HEK293 (cell line): ENCODE measurements at regions not wholly inside any gene's neighbourhood (a gene's known extent, or its start where the extent isn't known, plus 50 kb on each side); places are given as distances from the start of the nearest gene placed in this dataset.

Experiments
- CTCF ChIA-PET: fragments of 350-600 bp; formaldehyde crosslinking; extraction: SDS; loops from one replicate; lab custom pipeline; 2021; ENCODE audit warnings: antibody characterized with exemption; lab: Yijun Ruan, JAX
- POLR2A ChIA-PET: fragments of 300-600 bp; formaldehyde crosslinking; extraction: SDS; loops from one replicate; lab custom pipeline; 2020; ENCODE audit warnings: antibody characterized with exemption, inconsistent platforms; lab: Yijun Ruan, JAX
- H3K27ac ChIP-seq: fragments of 200-500 bp; sonication (Bioruptor generic); 2 replicates; pipeline ENCODE4 v1.5.1; 2014; ENCODE audit warnings: low read depth, low read length, control low read depth, inconsistent platforms; ENCODE audit errors: extremely low read depth
- H3K36me3 ChIP-seq, 2 experiments: fragments of 200-500 bp in 1 of 2; sonication (Bioruptor generic) in 1 of 2; 1 replicate in 1 of 2; 2 replicates in 1 of 2; pipeline ENCODE4 v1.5.1; 2014 to 2017; ENCODE audit warnings: inconsistent platforms in 2 of 2, low read length in 2 of 2; ENCODE audit not compliant: control insufficient read depth in 2 of 2, insufficient read depth in 1 of 2
- H3K4me1 ChIP-seq: fragments of 200-500 bp; sonication (Bioruptor generic); 2 replicates; pipeline ENCODE4 v1.5.1; 2014; ENCODE audit warnings: mild to moderate bottlenecking, low read length, inconsistent platforms; ENCODE audit not compliant: control insufficient read depth, insufficient read depth
- H3K4me3 ChIP-seq: 2 replicates; pipeline ENCODE4 v1.5.1; 2011; ENCODE audit warnings: low read depth, mild to moderate bottlenecking, control low read depth, low read length, moderate library complexity
- H3K9me3 ChIP-seq: fragments of 200-500 bp; sonication (Bioruptor generic); 2 replicates; pipeline ENCODE4 v1.5.1; 2014; ENCODE audit warnings: low read depth, low read length, inconsistent platforms; ENCODE audit not compliant: control insufficient read depth, insufficient read depth
- BCL6B ChIP-seq: fragments of 450-650 bp; formaldehyde crosslinking; IDR thresholded peaks from 2 replicates; pipeline ENCODE4 v1.5.1; 2017; ENCODE audit warnings: missing biosample characterization, missing genetic modification characterization
- GFI1B ChIP-seq: fragments of 450-650 bp; formaldehyde crosslinking; IDR thresholded peaks from 2 replicates; pipeline ENCODE4 v1.5.1; 2016; ENCODE audit warnings: missing biosample characterization, missing genetic modification characterization
- HOXA7 ChIP-seq: sonication (generic); formaldehyde crosslinking; IDR thresholded peaks from 2 replicates; pipeline ENCODE4 v1.8.1; 2022; ENCODE audit warnings: missing genetic modification reagents, borderline replicate concordance
- INSM2 ChIP-seq: fragments of 450-650 bp; formaldehyde crosslinking; IDR thresholded peaks from 2 replicates; pipeline ENCODE4 v1.5.1; 2016; ENCODE audit warnings: missing biosample characterization, missing genetic modification characterization
- REST ChIP-seq: fragments of 450-650 bp; formaldehyde crosslinking; IDR thresholded peaks from 2 replicates; pipeline ENCODE4 v1.5.1; 2016; ENCODE audit warnings: missing biosample characterization, missing genetic modification characterization
- ZBTB11 ChIP-seq: fragments of 450-650 bp; formaldehyde crosslinking; conservative IDR thresholded peaks from 2 replicates; pipeline ENCODE4 v1.5.1; 2016; ENCODE audit warnings: low read depth, missing biosample characterization, missing genetic modification characterization
- ZBTB26 ChIP-seq: fragments of 450-650 bp; formaldehyde crosslinking; optimal IDR thresholded peaks from 2 replicates; pipeline ENCODE3; 2016; ENCODE audit warnings: missing biosample characterization, mild to moderate bottlenecking, missing genetic modification characterization
- ZBTB7A ChIP-seq: fragments of 450-650 bp; formaldehyde crosslinking; IDR thresholded peaks from 2 replicates; pipeline ENCODE4 v1.5.1; 2016; ENCODE audit warnings: low read depth, missing biosample characterization, missing genetic modification characterization
- ZEB2 ChIP-seq: fragments of 450-650 bp; formaldehyde crosslinking; IDR thresholded peaks from 2 replicates; pipeline ENCODE4 v1.5.1; 2016; ENCODE audit warnings: missing biosample characterization, missing genetic modification characterization
- ZNF132 ChIP-seq: fragments of 450-650 bp; formaldehyde crosslinking; IDR thresholded peaks from 2 replicates; pipeline ENCODE4 v1.5.1; 2017; ENCODE audit warnings: missing biosample characterization, missing genetic modification characterization, borderline replicate concordance
- ZNF174 ChIP-seq: fragments of 450-650 bp; formaldehyde crosslinking; IDR thresholded peaks from 2 replicates; pipeline ENCODE4 v1.5.0; 2017; ENCODE audit warnings: missing biosample characterization, mild to moderate bottlenecking, missing genetic modification characterization
- ZNF280C ChIP-seq: fragments of 450-650 bp; formaldehyde crosslinking; IDR thresholded peaks from 2 replicates; pipeline ENCODE4 v1.5.1; 2016; ENCODE audit warnings: missing biosample characterization, missing genetic modification characterization
- ZNF48 ChIP-seq: fragments of 450-650 bp; formaldehyde crosslinking; IDR thresholded peaks from 2 replicates; pipeline ENCODE4 v1.5.1; 2016; ENCODE audit warnings: missing biosample characterization, missing genetic modification characterization
- ZNF514 ChIP-seq: fragments of 450-650 bp; formaldehyde crosslinking; IDR thresholded peaks from 2 replicates; pipeline ENCODE4 v1.5.1; 2016; ENCODE audit warnings: missing biosample characterization, missing genetic modification characterization
- ZNF521 ChIP-seq: fragments of 450-650 bp; formaldehyde crosslinking; IDR thresholded peaks from 2 replicates; pipeline ENCODE4 v1.5.1; 2017; ENCODE audit warnings: missing biosample characterization, mild to moderate bottlenecking, missing genetic modification characterization
- ZNF624 ChIP-seq: fragments of 450-650 bp; formaldehyde crosslinking; IDR thresholded peaks from 2 replicates; pipeline ENCODE4 v1.5.1; 2017; ENCODE audit warnings: missing biosample characterization, missing genetic modification characterization
- ZNF670 ChIP-seq: fragments of 450-650 bp; formaldehyde crosslinking; IDR thresholded peaks from 2 replicates; pipeline ENCODE4 v1.5.1; 2016; ENCODE audit warnings: missing biosample characterization, missing genetic modification characterization, low read depth

- TF ChIP-seq ZNF670: no peak
- no peak for TF ChIP-seq ZBTB7A (tag by site-specific recombination)
- no peak for TF ChIP-seq ZEB2 (tag by site-specific recombination)
- no peak for TF ChIP-seq ZNF174
- TF ChIP-seq BCL6B (tag by site-specific recombination): no peak
- no peak for TF ChIP-seq ZNF521 (tag by site-specific recombination)
- no peak for TF ChIP-seq ZNF624
These were observed 411.8 kb upstream of the MIS18BP1 start (continued) for GRCh38 chr14:45664668-45665356.

- CTCF ChIA-PET: no interaction called here
- no peaks in the 10 kb centered on the region for H3K9me3 ChIP-seq
These were observed 405.9 kb upstream of the MIS18BP1 start for GRCh38 chr14:45658917-45659299.

More at GRCh38 chr14:45658917-45659299, 405.9 kb upstream of the MIS18BP1 start:
- POLR2A ChIA-PET: no interaction called here
- Histone ChIP-seq H3K36me3 (no peaks in the 10 kb centered on the region), H3K4me3 (no peak overlapping the region), H3K27ac (no peak overlapping the region), H3K4me1 (no peaks in the 10 kb centered on the region)
- TF ChIP-seq ZNF48 (no peak), REST (no peak), HOXA7 (no peak), ZBTB26 (no peak), INSM2 (tag by site-specific recombination) (no peak), GFI1B (tag by site-specific recombination) (no peak), ZNF514 (tag by site-specific recombination) (no peak), ZNF132 (no peak), ZBTB11 (tag by site-specific recombination) (no peak), ZNF280C (tag by site-specific recombination) (no peak)
